ENCODE measurements at regions not wholly inside any gene's neighbourhood (a gene's known extent, or its start where the extent isn't known, plus 50 kb on each side); places are given as distances from the start of the nearest gene placed in this dataset.

DNA sequence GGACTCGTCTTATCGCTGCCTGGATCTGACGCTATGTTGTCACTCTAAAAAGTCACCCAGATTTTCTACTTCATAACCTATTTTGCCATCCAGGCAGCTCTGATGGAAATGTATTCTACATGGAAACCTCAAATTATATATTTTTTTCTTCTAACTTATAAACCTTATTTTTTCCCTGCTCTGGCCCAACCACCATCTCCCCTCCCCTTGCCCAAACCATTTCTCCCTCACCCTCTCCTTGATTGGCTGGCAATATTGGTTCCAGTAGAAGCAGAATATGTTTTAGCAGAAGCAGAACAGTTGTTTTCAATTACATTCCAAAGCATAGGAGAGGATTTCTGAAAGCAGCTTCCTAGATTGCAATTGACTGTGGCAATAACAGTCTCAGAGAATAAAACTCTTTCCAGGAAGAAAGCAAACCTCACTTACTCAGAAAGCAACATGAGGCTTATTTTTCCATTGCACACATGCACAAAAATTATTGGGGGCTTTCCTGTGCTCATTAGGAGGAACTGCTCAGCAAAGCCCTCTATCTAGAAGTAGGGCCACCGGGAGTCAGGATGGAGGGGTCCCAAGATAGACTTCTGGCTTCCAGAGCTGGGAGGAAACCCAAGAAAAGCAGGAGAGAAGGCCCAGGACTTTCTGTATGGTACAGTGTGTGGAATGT lies 191.8 kb downstream of the ESM1 start:
- no peak for TF ChIP-seq ZFX (IDR thresholded peaks at IDR 0.05)
- no peak for TF ChIP-seq ELF1 (IDR thresholded peaks at IDR 0.05; ENCODE audit: borderline replicate concordance, low read depth)
- TF ChIP-seq, protein P1, sequence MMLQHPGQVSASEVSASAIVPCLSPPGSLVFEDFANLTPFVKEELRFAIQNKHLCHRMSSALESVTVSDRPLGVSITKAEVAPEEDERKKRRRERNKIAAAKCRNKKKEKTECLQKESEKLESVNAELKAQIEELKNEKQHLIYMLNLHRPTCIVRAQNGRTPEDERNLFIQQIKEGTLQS (IDR thresholded peaks at IDR 0.05) = no peak
- no peak for TF ChIP-seq ZNF274 (IDR thresholded peaks at IDR 0.05; ENCODE audit: low read depth, low read length)
- TF ChIP-seq POLR2A (IDR thresholded peaks at IDR 0.05; ENCODE audit: borderline replicate concordance, extremely low read depth, insufficient read depth, insufficient read length) = no peak
- TF ChIP-seq EGR1 (IDR thresholded peaks at IDR 0.05; ENCODE audit: low read depth) = no peak
- TF ChIP-seq POLR2AphosphoS5 (IDR thresholded peaks at IDR 0.05; ENCODE audit: low read depth, low read length) = no peak
- TF ChIP-seq SRF (IDR thresholded peaks at IDR 0.05; ENCODE audit: low read depth) = no peak
- TF ChIP-seq YY1 (IDR thresholded peaks at IDR 0.05; ENCODE audit: extremely low read depth, insufficient replicate concordance, low read depth, low read length) = no peak
- no peak for TF ChIP-seq TCF7L2 (IDR thresholded peaks at IDR 0.05; ENCODE audit: borderline replicate concordance, extremely low read depth, insufficient read depth, insufficient read length)
- no peak overlapping the region for H3K4me3 ChIP-seq (replicated peaks in 1 of 2; ENCODE audit: low read depth in 1 of 2, low read length in 2 of 2)
- no peak overlapping the region for H3K27ac ChIP-seq (ENCODE audit: low read depth, low read length)
- no TSS peak for BruUV-seq (replicated peaks)
- H3K9me3 ChIP-seq (ENCODE audit: control insufficient read depth in 1 of 2, insufficient read depth in 1 of 2, low read depth in 1 of 2, low read length in 2 of 2) = no peaks in the 10 kb centered on the region
- H3K79me2 ChIP-seq (ENCODE audit: insufficient read depth, low read length) = no peaks in the 10 kb centered on the region
- H4K20me1 ChIP-seq (ENCODE audit: insufficient read depth) = no peaks in the 10 kb centered on the region
- no peaks in the 10 kb centered on the region for H3K4me1 ChIP-seq (ENCODE audit: control insufficient read depth in 1 of 2, insufficient read depth in 2 of 2, low read length in 2 of 2)
- ATAC-seq = no peak
- no peaks in the 10 kb centered on the region for H3K9me2 ChIP-seq (ENCODE audit: insufficient read depth)
- DNase-seq (ENCODE audit: low read depth, low spot score) = no peak
- no peak overlapping the region for H3K9ac ChIP-seq (ENCODE audit: low read length)
- POLR2A ChIA-PET = no interaction called here
- RAD21 ChIA-PET (ENCODE audit: low non-redundant PET in 1 of 2, low total read pairs in 2 of 2, uncharacterized antibody in 2 of 2, unreplicated experiment in 2 of 2) = no interaction called here
- H3K36me3 ChIP-seq (ENCODE audit: control insufficient read depth in 1 of 2, insufficient read depth in 2 of 2, low read length in 2 of 2) = no peaks in the 10 kb centered on the region
- intact Hi-C loops (cut with micrococcal nuclease) = no loop called here
- CTCF ChIA-PET = no interaction called here
- no peak overlapping the region for H2AFZ ChIP-seq (ENCODE audit: low read depth, low read length, poor library complexity, severe bottlenecking)
- H3K4me2 ChIP-seq (ENCODE audit: low read length) = no peak overlapping the region
- no peaks in the 10 kb centered on the region for H3K27me3 ChIP-seq (ENCODE audit: insufficient read depth, low read length)

Measured in HCT116 (cell line).